Lung (tissue), 11 donors: ENCODE measurements at regions not wholly inside any gene's neighbourhood (a gene's known extent, or its start where the extent isn't known, plus 50 kb on each side); places are given as distances from the start of the nearest gene placed in this dataset.

Experiments used
- ATAC-seq: fragments of 200-7000 bp; cut with Tn5 transposase; one replicate; pipeline ENCODE4 v1.9.1; 2020; ENCODE audit warnings: moderate number of reproducible peaks; ENCODE audit not compliant: insufficient read depth, low FRiP score
- DNase-seq, 3 donors: peaks; one replicate each; pipeline ENCODE4 v3.0.0-alpha.2; 2013 to 2017
- H3K27ac ChIP-seq, 2 donors: one replicate each; pipeline ENCODE4 v1.5.1; 2013; ENCODE audit warnings: mild to moderate bottlenecking in 2 of 2, moderate library complexity in 2 of 2, control low read depth in 1 of 2, inconsistent platforms in 1 of 2, low read depth in 1 of 2, low read length in 1 of 2
- H3K27me3 ChIP-seq, 3 donors: one replicate each; pipeline ENCODE4 v1.5.1; 2013; ENCODE audit warnings: low read length in 2 of 3; ENCODE audit not compliant: control insufficient read depth in 3 of 3, insufficient read depth in 3 of 3
- H3K36me3 ChIP-seq, 4 donors: one replicate each; pipeline ENCODE4 v1.5.1; 2013; ENCODE audit warnings: low read length in 4 of 4, mild to moderate bottlenecking in 1 of 4, moderate library complexity in 1 of 4; ENCODE audit not compliant: control insufficient read depth in 4 of 4, insufficient read depth in 4 of 4
- H3K4me1 ChIP-seq, 5 donors: one replicate each; pipeline ENCODE4 v1.5.1; 2013; ENCODE audit warnings: low read length in 5 of 5, mild to moderate bottlenecking in 2 of 5, moderate library complexity in 1 of 5; ENCODE audit not compliant: control insufficient read depth in 5 of 5, insufficient read depth in 5 of 5
- H3K4me3 ChIP-seq: one replicate; pipeline ENCODE4 v1.5.1; 2013; ENCODE audit warnings: mild to moderate bottlenecking, control low read depth, moderate library complexity
- H3K9ac ChIP-seq, 2 donors: one replicate each; pipeline ENCODE4 v1.5.1; 2013; ENCODE audit warnings: low read length in 2 of 2, control low read depth in 1 of 2; ENCODE audit not compliant: insufficient read depth in 1 of 2
- H3K9me3 ChIP-seq, 4 donors: one replicate each; pipeline ENCODE4 v1.5.1; 2013; ENCODE audit warnings: low read length in 3 of 4, mild to moderate bottlenecking in 1 of 4, moderate library complexity in 1 of 4; ENCODE audit not compliant: control insufficient read depth in 4 of 4, insufficient read depth in 3 of 4
- WGBS, 2 donors: extraction: QIAGEN DNeasy Blood & Tissue Kit; methylation state at CpG; one replicate each; pipeline ENCODE4 v1.1.7; 2013; 5-methylcytosine and 5-hydroxymethylcytosine counted together
- TF ChIP-seq, protein P1 (sequence below): IDR thresholded peaks from 2 replicates; pipeline ENCODE4 v1.5.1; 2012; ENCODE audit warnings: mild to moderate bottlenecking; ENCODE audit errors: control extremely low read depth, extremely low read depth
- donor health status: control.
- donor health status: control.
- donor health status: Bipolar disorder and iron deficiency.
- donor health status: healthy.
- donor health status: DM: yes; HTN: yes; CAD: no.

DNA sequence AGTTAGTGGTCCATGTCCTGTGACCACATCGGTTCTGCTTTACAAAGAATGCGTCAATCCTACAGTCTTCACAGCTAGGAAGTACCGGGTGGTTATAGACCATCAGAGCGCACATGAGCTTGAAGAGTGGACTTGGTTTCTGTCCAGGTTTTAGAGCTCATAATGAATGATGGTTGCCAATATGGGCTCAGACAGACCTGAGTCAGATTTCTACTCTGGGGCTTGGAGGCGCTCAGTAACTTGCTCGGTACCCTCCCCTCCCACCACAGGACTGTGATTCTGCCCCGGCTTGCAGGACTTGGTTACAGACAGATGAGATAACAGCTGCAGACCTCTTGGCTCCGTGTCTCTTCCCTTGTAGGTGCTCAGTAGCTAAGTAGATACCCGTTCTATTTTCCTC lies 284.7 kb downstream of the TSHZ3 start:
- H3K27me3 ChIP-seq: peaks cover 0 to 15% (median 3%) of the 10 kb centered on the region in 3 donors

DNA sequence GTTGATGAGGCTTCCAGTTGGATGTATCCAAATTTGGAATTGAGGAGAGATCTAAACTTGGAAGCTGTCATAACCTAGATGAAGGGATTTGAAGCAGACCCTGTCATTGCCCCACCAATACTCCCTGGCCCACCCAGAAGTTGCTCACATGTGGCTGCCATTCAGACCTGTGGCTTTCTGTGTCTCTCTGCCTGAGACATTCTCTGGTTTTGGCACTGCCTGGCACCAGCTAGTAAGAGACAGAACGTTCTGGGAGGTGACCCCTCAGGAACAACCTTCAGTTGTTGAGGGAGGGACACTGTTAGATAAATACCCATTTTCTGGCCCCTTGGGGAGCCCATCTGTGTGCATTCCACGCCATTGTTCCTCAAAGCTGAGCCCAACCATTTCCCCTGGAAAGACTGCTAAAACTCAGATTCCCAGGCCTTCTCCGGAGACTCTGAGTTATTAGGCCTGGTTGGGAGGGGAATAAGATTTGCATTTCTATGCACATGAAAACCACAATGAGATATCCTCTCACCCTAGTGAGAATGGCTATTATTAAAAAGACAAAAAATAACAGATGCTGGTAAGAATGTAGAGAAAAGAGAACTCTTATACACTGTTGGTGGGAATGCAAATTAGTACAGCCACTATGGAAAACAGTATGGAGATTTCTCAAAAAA lies 290.4 kb downstream of the TSHZ3 start:
- Histone ChIP-seq H3K9me3 (peaks cover 0 to 13% (median 0%) of the 10 kb centered on the region in 4 donors), H3K4me3 (no peak overlapping the region), H3K36me3 (no peaks in the 10 kb centered on the region), H3K27ac (no peak overlapping the region), H3K4me1 (no peaks in the 10 kb centered on the region), H3K27me3 (peaks cover 0 to 3% (median 0%) of the 10 kb centered on the region in 3 donors), H3K9ac (no peak overlapping the region)
- DNase-seq: no peak
- TF ChIP-seq, protein P1, sequence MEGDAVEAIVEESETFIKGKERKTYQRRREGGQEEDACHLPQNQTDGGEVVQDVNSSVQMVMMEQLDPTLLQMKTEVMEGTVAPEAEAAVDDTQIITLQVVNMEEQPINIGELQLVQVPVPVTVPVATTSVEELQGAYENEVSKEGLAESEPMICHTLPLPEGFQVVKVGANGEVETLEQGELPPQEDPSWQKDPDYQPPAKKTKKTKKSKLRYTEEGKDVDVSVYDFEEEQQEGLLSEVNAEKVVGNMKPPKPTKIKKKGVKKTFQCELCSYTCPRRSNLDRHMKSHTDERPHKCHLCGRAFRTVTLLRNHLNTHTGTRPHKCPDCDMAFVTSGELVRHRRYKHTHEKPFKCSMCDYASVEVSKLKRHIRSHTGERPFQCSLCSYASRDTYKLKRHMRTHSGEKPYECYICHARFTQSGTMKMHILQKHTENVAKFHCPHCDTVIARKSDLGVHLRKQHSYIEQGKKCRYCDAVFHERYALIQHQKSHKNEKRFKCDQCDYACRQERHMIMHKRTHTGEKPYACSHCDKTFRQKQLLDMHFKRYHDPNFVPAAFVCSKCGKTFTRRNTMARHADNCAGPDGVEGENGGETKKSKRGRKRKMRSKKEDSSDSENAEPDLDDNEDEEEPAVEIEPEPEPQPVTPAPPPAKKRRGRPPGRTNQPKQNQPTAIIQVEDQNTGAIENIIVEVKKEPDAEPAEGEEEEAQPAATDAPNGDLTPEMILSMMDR: no peak
- 81 to 84% methylated on average over 3 of the region's 3 CpGs for WGBS, 2 donors
- no peak for ATAC-seq

More for the DNA sequence above, 284.7 kb downstream of the TSHZ3 start:
- WGBS, 2 donors: 77 to 80% methylated on average over 9 of the region's 9 CpGs
- no peak for ATAC-seq
- TF ChIP-seq, protein P1: no peak
- DNase-seq: no peak
- Histone ChIP-seq H3K27ac (no peak overlapping the region), H3K9ac (no peak overlapping the region), H3K36me3 (no peaks in the 10 kb centered on the region), H3K9me3 (peaks cover 0 to 6% (median 0%) of the 10 kb centered on the region in 4 donors), H3K4me3 (no peak overlapping the region), H3K4me1 (no peaks in the 10 kb centered on the region)

DNA sequence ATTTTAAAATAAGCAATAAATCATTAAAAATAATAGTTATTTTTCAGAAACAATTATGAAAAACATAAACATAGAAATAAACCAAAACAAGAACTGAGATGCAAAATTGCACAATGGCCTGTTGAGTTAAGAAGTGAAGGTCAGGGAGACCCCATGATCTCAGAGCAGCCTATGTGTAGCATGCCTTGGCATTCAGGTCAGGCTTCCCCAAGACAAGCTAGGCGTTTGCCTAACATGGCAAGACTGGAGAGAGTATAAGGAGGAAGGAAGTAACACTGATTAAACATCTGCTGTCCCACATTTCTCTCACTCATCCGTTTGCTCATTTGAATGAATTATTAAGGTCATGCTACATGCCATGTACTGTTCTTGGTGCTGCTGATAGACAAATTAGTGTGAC lies 291.8 kb downstream of the TSHZ3 start:
- no peak overlapping the region for H3K4me3 ChIP-seq
- no peak for ATAC-seq
- 16 to 23% methylated on average over 2 of the region's 2 CpGs for WGBS, 2 donors

More for the DNA sequence above, 291.8 kb downstream of the TSHZ3 start:
- no peaks in the 10 kb centered on the region for H3K4me1 ChIP-seq
- no peak overlapping the region for H3K9ac ChIP-seq
- TF ChIP-seq, protein P1: no peak
- DNase-seq: no peak
- no peaks in the 10 kb centered on the region for H3K36me3 ChIP-seq
- H3K9me3 ChIP-seq: peaks cover 0 to 12% (median 0%) of the 10 kb centered on the region in 4 donors
- H3K27me3 ChIP-seq: no peaks in the 10 kb centered on the region
- no peak overlapping the region for H3K27ac ChIP-seq
